DND-41 (cell line): ENCODE measurements at regions not wholly inside any gene's neighbourhood (a gene's known extent, or its start where the extent isn't known, plus 50 kb on each side); places are given as distances from the start of the nearest gene placed in this dataset.

Experiments used
- CTCF ChIP-seq: IDR thresholded peaks from 2 replicates; pipeline ENCODE4 v1.5.1; 2012; ENCODE audit warnings: borderline replicate concordance, low read length, moderate library complexity, mild to moderate bottlenecking; ENCODE audit not compliant: poor library complexity, severe bottlenecking; ENCODE audit errors: extremely low read depth
- EZH2 ChIP-seq: IDR thresholded peaks from 3 replicates; pipeline ENCODE4 v1.6.1; 2012; ENCODE audit warnings: borderline replicate concordance, low read depth, mild to moderate bottlenecking, moderate library complexity, low read length, inconsistent platforms; ENCODE audit not compliant: severe bottlenecking

GRCh38 chr12:75724928-75725312 lies 213.5 kb upstream of the KRR1 start:
- TF ChIP-seq CTCF (no peak), EZH2 (no peak)
